ENCODE measurements at regions not wholly inside any gene's neighbourhood (a gene's known extent, or its start where the extent isn't known, plus 50 kb on each side); places are given as distances from the start of the nearest gene placed in this dataset.

DNA sequence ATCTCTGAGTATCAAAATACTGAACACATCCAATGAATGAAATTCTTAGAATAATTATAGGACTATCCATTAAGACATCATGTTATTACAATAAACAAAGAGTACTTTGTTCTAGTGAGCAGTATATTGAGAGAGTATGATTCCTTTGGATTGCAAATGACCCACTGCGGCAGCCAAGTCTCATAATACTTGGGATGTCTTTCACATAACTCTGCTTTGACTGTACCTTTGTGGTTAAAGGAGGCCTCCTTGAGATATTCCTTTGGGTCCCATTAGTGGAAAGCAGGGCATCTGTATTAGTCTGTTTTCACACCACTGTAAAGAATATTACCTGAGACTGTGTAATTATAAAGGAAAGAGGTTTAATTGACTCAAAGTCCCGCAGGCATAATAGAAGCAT is 593.8 kb downstream of the TRHDE start:
- TF ChIP-seq YY1 (IDR thresholded peaks at IDR 0.05; ENCODE audit: low read depth, low read length) (no peak), SIN3A (conservative IDR thresholded peaks at IDR 0.05 in 1 of 2, IDR thresholded peaks at IDR 0.05 in 1 of 2; ENCODE audit: low read depth in 1 of 2, low read length in 2 of 2) (no peak), KDM1A (IDR thresholded peaks at IDR 0.05; ENCODE audit: borderline replicate concordance, low read length) (no peak)
- TF ChIP-seq, protein P1, sequence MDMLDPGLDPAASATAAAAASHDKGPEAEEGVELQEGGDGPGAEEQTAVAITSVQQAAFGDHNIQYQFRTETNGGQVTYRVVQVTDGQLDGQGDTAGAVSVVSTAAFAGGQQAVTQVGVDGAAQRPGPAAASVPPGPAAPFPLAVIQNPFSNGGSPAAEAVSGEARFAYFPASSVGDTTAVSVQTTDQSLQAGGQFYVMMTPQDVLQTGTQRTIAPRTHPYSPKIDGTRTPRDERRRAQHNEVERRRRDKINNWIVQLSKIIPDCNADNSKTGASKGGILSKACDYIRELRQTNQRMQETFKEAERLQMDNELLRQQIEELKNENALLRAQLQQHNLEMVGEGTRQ (IDR thresholded peaks at IDR 0.05; ENCODE audit: low read length): no peak
- TF ChIP-seq, protein P2, sequence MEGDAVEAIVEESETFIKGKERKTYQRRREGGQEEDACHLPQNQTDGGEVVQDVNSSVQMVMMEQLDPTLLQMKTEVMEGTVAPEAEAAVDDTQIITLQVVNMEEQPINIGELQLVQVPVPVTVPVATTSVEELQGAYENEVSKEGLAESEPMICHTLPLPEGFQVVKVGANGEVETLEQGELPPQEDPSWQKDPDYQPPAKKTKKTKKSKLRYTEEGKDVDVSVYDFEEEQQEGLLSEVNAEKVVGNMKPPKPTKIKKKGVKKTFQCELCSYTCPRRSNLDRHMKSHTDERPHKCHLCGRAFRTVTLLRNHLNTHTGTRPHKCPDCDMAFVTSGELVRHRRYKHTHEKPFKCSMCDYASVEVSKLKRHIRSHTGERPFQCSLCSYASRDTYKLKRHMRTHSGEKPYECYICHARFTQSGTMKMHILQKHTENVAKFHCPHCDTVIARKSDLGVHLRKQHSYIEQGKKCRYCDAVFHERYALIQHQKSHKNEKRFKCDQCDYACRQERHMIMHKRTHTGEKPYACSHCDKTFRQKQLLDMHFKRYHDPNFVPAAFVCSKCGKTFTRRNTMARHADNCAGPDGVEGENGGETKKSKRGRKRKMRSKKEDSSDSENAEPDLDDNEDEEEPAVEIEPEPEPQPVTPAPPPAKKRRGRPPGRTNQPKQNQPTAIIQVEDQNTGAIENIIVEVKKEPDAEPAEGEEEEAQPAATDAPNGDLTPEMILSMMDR (IDR thresholded peaks at IDR 0.05; ENCODE audit: control extremely low read depth in 1 of 3, insufficient read depth in 1 of 3, low read depth in 1 of 3, low read length in 3 of 3): no peak
- TF ChIP-seq, protein P3, sequence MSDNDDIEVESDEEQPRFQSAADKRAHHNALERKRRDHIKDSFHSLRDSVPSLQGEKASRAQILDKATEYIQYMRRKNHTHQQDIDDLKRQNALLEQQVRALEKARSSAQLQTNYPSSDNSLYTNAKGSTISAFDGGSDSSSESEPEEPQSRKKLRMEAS (IDR thresholded peaks at IDR 0.05): no peak

All from H1 (cell line).